ENCODE measurements at regions not wholly inside any gene's neighbourhood (a gene's known extent, or its start where the extent isn't known, plus 50 kb on each side); places are given as distances from the start of the nearest gene placed in this dataset.
A peak's percentile ranks its signal among the peaks of the same experiment; 100 is the strongest.

GRCh38 chr7:35430547-35431153 lies 176.8 kb upstream of the TBX20 start:
- no peak for DNase-seq (ENCODE audit: extremely low spot score, unreplicated experiment)
- H3K9me3 Mint-ChIP-seq = no peaks in the 10 kb centered on the region

GRCh38 chr7:35424869-35425495 lies 171.1 kb upstream of the TBX20 start:
- H3K4me1 Mint-ChIP-seq (ENCODE audit: unreplicated experiment) = no peaks in the 10 kb centered on the region
- H3K9me3 Mint-ChIP-seq = no peaks in the 10 kb centered on the region
- no peaks in the 10 kb centered on the region for H3K36me3 Mint-ChIP-seq
- H3K27ac Mint-ChIP-seq = no peak overlapping the region
- TF ChIP-seq CTCF (conservative IDR thresholded peaks at IDR 0.05) = peak; percentile 84
- DNase-seq (ENCODE audit: extremely low spot score, unreplicated experiment) = no peak
- H3K4me3 Mint-ChIP-seq = no peak overlapping the region
- H3K27me3 Mint-ChIP-seq = peaks cover 10% of the 10 kb centered on the region

More at GRCh38 chr7:35430547-35431153, 176.8 kb upstream of the TBX20 start:
- H3K4me1 Mint-ChIP-seq (ENCODE audit: unreplicated experiment) = peaks cover under 1% of the 10 kb centered on the region
- no peak overlapping the region for H3K27ac Mint-ChIP-seq
- peak; percentile 59 for TF ChIP-seq CTCF (conservative IDR thresholded peaks at IDR 0.05)
- H3K27me3 Mint-ChIP-seq = peaks cover 3% of the 10 kb centered on the region
- no peaks in the 10 kb centered on the region for H3K36me3 Mint-ChIP-seq
- H3K4me3 Mint-ChIP-seq = no peak overlapping the region

- H3K27ac Mint-ChIP-seq = no peak overlapping the region
- no peak overlapping the region for H3K4me3 Mint-ChIP-seq
- no peak for DNase-seq (ENCODE audit: extremely low spot score, unreplicated experiment)
- H3K27me3 Mint-ChIP-seq = peaks cover 11% of the 10 kb centered on the region
- no peaks in the 10 kb centered on the region for H3K9me3 Mint-ChIP-seq
- TF ChIP-seq CTCF (conservative IDR thresholded peaks at IDR 0.05) = no peak
- no peaks in the 10 kb centered on the region for H3K4me1 Mint-ChIP-seq (ENCODE audit: unreplicated experiment)
- no peaks in the 10 kb centered on the region for H3K36me3 Mint-ChIP-seq
Measured at GRCh38 chr7:35424440-35424839, 170.5 kb upstream of the TBX20 start.

- Mint-ChIP-seq H3K4me3 (no peak overlapping the region), H3K27ac (no peak overlapping the region), H3K27me3 (peaks cover 17% of the 10 kb centered on the region), H3K4me1 (ENCODE audit: unreplicated experiment) (peaks cover 5% of the 10 kb centered on the region), H3K36me3 (no peaks in the 10 kb centered on the region), H3K9me3 (no peaks in the 10 kb centered on the region)
- TF ChIP-seq CTCF (conservative IDR thresholded peaks at IDR 0.05) = no peak
- no peak for DNase-seq (ENCODE audit: extremely low spot score, unreplicated experiment)
Measured at GRCh38 chr7:35422715-35423114, 168.8 kb upstream of the TBX20 start.

GRCh38 chr7:35420656-35421055 lies 166.8 kb upstream of the TBX20 start:
- H3K27ac Mint-ChIP-seq = no peak overlapping the region
- TF ChIP-seq CTCF (conservative IDR thresholded peaks at IDR 0.05) = no peak
- H3K4me3 Mint-ChIP-seq = no peak overlapping the region
- H3K27me3 Mint-ChIP-seq = peaks cover 14% of the 10 kb centered on the region
- DNase-seq (ENCODE audit: extremely low spot score, unreplicated experiment) = no peak
- peaks cover 5% of the 10 kb centered on the region for H3K4me1 Mint-ChIP-seq (ENCODE audit: unreplicated experiment)
- no peaks in the 10 kb centered on the region for H3K36me3 Mint-ChIP-seq
- H3K9me3 Mint-ChIP-seq = no peaks in the 10 kb centered on the region

Data from type B pancreatic cell (in vitro differentiated cells).